H9 (cell line): ENCODE measurements at regions not wholly inside any gene's neighbourhood (a gene's known extent, or its start where the extent isn't known, plus 50 kb on each side); places are given as distances from the start of the nearest gene placed in this dataset.

ENCODE experiments used
- DNase-seq: peaks from one replicate; pipeline ENCODE4 v3.0.0-alpha.2; 2017
- H2AFZ ChIP-seq: one replicate; pipeline ENCODE4 v1.6.1; 2013; ENCODE audit warnings: mild to moderate bottlenecking, low read length, control low read depth, moderate library complexity
- H2AK5ac ChIP-seq: 2 replicates; pipeline ENCODE4 v1.6.1; 2013; ENCODE audit warnings: low read length, control low read depth, mixed read lengths; ENCODE audit not compliant: insufficient read length
- H2BK120ac ChIP-seq: one replicate; pipeline ENCODE4 v1.6.1; 2013; ENCODE audit warnings: low read depth, mild to moderate bottlenecking, low read length, control low read depth, inconsistent platforms; ENCODE audit not compliant: poor library complexity, severe bottlenecking
- H2BK12ac ChIP-seq: 2 replicates; pipeline ENCODE4 v1.6.1; 2013; ENCODE audit warnings: low read length, control low read depth, mixed read lengths, low read depth; ENCODE audit not compliant: insufficient read length
- H2BK15ac ChIP-seq: 2 replicates; pipeline ENCODE4 v1.6.1; 2013; ENCODE audit warnings: low read depth, low read length, control low read depth
- H2BK20ac ChIP-seq: one replicate; pipeline ENCODE4 v1.6.1; 2013; ENCODE audit warnings: low read depth, mild to moderate bottlenecking, low read length, control low read depth, inconsistent platforms; ENCODE audit not compliant: poor library complexity, severe bottlenecking
- H2BK5ac ChIP-seq: 2 replicates; pipeline ENCODE4 v1.6.1; 2013; ENCODE audit warnings: low read length, control low read depth, mixed read lengths; ENCODE audit not compliant: insufficient read length
- H3K14ac ChIP-seq: 2 replicates; pipeline ENCODE4 v1.6.1; 2013; ENCODE audit warnings: low read length, control low read depth; ENCODE audit not compliant: insufficient read depth
- H3K18ac ChIP-seq: 2 replicates; pipeline ENCODE4 v1.6.1; 2013; ENCODE audit warnings: low read depth, mild to moderate bottlenecking, mixed read lengths, low read length, control low read depth; ENCODE audit not compliant: insufficient read length
- H3K23ac ChIP-seq: 2 replicates; pipeline ENCODE4 v1.6.1; 2013; ENCODE audit warnings: low read length, control low read depth, mixed read lengths, low read depth; ENCODE audit not compliant: insufficient read length
- H3K23me2 ChIP-seq: 2 replicates; pipeline ENCODE4 v1.6.1; 2013; ENCODE audit warnings: low read depth, mild to moderate bottlenecking, mixed read lengths, low read length, control low read depth; ENCODE audit not compliant: insufficient read length, poor library complexity, severe bottlenecking
- H3K27ac ChIP-seq: 2 replicates; pipeline ENCODE4 v1.5.1; 2013; ENCODE audit warnings: low read length, control low read depth, mixed read lengths, low read depth; ENCODE audit not compliant: insufficient read length
- H3K27me3 ChIP-seq: 2 replicates; pipeline ENCODE4 v1.6.1; 2013; ENCODE audit warnings: low read length, control low read depth, inconsistent platforms; ENCODE audit not compliant: insufficient read depth
- H3K4ac ChIP-seq: 2 replicates; pipeline ENCODE4 v1.6.1; 2013; ENCODE audit warnings: low read depth, mild to moderate bottlenecking, control low read depth, inconsistent platforms, low read length, moderate library complexity
- H3K4me1 ChIP-seq: 2 replicates; pipeline ENCODE4 v1.6.1; 2013; ENCODE audit warnings: low read length, control low read depth, inconsistent platforms; ENCODE audit not compliant: insufficient read depth
- H3K4me2 ChIP-seq: 2 replicates; pipeline ENCODE4 v1.6.1; 2013; ENCODE audit warnings: low read length, control low read depth, mixed read lengths; ENCODE audit not compliant: insufficient read length, insufficient read depth
- H3K56ac ChIP-seq: 2 replicates; pipeline ENCODE4 v1.6.1; 2013; ENCODE audit warnings: low read depth, mild to moderate bottlenecking, mixed read lengths, low read length, control low read depth; ENCODE audit not compliant: insufficient read length
- H3K79me1 ChIP-seq: 2 replicates; pipeline ENCODE4 v1.6.1; 2013; ENCODE audit warnings: low read depth, mild to moderate bottlenecking, moderate library complexity, low read length, control low read depth, inconsistent platforms; ENCODE audit not compliant: insufficient read depth, poor library complexity, severe bottlenecking
- H3K79me2 ChIP-seq: 2 replicates; pipeline ENCODE4 v1.6.1; 2013; ENCODE audit warnings: low read length, control low read depth, inconsistent platforms; ENCODE audit not compliant: insufficient read depth
- H3K9ac ChIP-seq: 2 replicates; pipeline ENCODE4 v1.6.1; 2013; ENCODE audit warnings: low read length, control low read depth, mixed read lengths; ENCODE audit not compliant: insufficient read length; ENCODE audit errors: extremely low read depth
- H3K9me3 ChIP-seq: one replicate; pipeline ENCODE4 v1.6.1; 2013; ENCODE audit warnings: low read depth, low read length, inconsistent platforms; ENCODE audit not compliant: control insufficient read depth
- H3T11ph ChIP-seq: one replicate; pipeline ENCODE4 v1.6.1; 2013; ENCODE audit warnings: mild to moderate bottlenecking, low read length, control low read depth, inconsistent platforms
- H4K20me1 ChIP-seq: one replicate; pipeline ENCODE4 v1.6.1; 2013; ENCODE audit not compliant: control insufficient read depth, insufficient read length, insufficient read depth
- H4K5ac ChIP-seq: 2 replicates; pipeline ENCODE4 v1.6.1; 2013; ENCODE audit warnings: low read depth, mild to moderate bottlenecking, mixed read lengths, low read length, control low read depth; ENCODE audit not compliant: insufficient read length
- H4K8ac ChIP-seq: replicated peaks from 2 replicates; pipeline ENCODE4 v1.6.1; 2013; ENCODE audit warnings: low read length, control low read depth, mixed read lengths, low read depth; ENCODE audit not compliant: insufficient read length
- H4K91ac ChIP-seq: 2 replicates; pipeline ENCODE4 v1.6.1; 2013; ENCODE audit warnings: low read depth, mild to moderate bottlenecking, moderate library complexity, mixed read lengths, low read length, control low read depth; ENCODE audit not compliant: insufficient read length
- H3K27ac Mint-ChIP-seq, 3 experiments: 2 replicates in 2 of 3; 3 replicates in 1 of 3; pipeline ENCODE4 v1.8.0; 2020 to 2021; ENCODE audit warnings: mixed read lengths in 3 of 3, mild to moderate bottlenecking in 1 of 3, moderate library complexity in 1 of 3
- H3K27me3 Mint-ChIP-seq: 2 replicates; pipeline ENCODE4 v1.8.0; 2021; ENCODE audit warnings: low read depth, mild to moderate bottlenecking, moderate library complexity, mixed read lengths
- H3K36me3 Mint-ChIP-seq, 3 experiments: 2 replicates in 2 of 3; 3 replicates in 1 of 3; pipeline ENCODE4 v1.8.0; 2020 to 2021; ENCODE audit warnings: low read depth in 3 of 3, mixed read lengths in 3 of 3; ENCODE audit not compliant: insufficient read depth in 1 of 3
- H3K4me1 Mint-ChIP-seq, 2 experiments: 2 replicates each; pipeline ENCODE4 v1.8.0; 2020; ENCODE audit warnings: mixed read lengths in 2 of 2
- H3K4me3 Mint-ChIP-seq, 2 experiments: 2 replicates in 1 of 2; 3 replicates in 1 of 2; pipeline ENCODE4 v1.8.0; 2020 to 2021; ENCODE audit warnings: mild to moderate bottlenecking in 2 of 2, mixed read lengths in 2 of 2, moderate library complexity in 1 of 2
- H3K9me3 Mint-ChIP-seq, 2 experiments: 2 replicates in 1 of 2; 3 replicates in 1 of 2; pipeline ENCODE4 v1.8.0; 2020; ENCODE audit warnings: mild to moderate bottlenecking in 2 of 2, mixed read lengths in 2 of 2, moderate library complexity in 1 of 2
- WGBS: extraction: QIAGEN DNeasy Blood & Tissue Kit; methylation state at CpG from one replicate; pipeline ENCODE4 v1.1.7; 2013; ENCODE audit warnings: missing lambda C conversion rate, low lambda C conversion rate, mixed read lengths; ENCODE audit not compliant: insufficient read length; ENCODE audit errors: extremely low coverage; 5-methylcytosine and 5-hydroxymethylcytosine counted together
- TF ChIP-seq, protein P1 (sequence below): fragments of 200-600 bp; sonication (generic); conservative IDR thresholded peaks from 3 replicates; pipeline ENCODE4 v1.8.0; 2021; ENCODE audit warnings: antibody characterized with exemption, mild to moderate bottlenecking

DNA sequence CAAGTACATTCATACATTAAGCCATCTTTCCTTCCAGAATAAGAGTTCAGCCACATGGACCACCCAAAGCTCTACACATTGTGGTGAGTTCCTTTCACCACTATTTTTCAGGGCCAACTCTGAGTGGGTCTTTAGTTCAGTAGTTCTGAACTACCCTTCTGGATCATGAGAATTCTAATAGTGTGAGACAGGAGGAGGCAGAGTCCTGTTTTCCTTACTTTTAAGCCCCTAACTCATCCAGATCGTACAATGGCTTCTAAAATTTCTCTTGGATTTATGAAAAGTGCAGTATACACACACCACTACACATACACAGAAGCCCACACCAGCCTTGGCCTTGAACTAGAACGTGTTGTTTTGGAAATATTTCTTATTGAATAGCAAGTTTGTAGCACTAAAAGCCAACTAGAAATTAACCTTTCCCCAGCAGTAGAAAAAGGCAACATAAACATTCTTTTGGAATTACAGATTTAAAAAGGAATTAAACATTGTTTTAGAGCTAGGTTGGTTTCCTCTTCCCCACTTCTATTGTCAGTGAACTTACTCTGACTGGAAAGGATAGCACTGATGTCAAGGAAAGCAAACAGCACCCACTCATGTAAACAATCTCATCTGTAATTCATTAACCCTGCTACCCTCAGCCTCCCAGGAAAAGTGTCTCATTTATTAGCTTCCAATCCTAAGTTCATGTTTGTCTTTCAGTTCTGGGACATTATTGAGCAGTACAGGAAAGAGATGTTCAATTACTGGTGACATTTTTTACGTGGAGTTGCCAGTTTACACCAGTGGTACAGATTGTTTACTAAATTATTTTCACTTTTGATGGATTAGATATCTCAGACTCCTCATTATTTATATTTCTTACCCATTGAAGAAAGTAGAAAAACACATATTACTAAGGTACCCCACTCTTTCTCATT is 95.7 kb upstream of the AGTR1 start:
- Mint-ChIP-seq H3K4me3 (no peak overlapping the region), H3K27ac (no peak overlapping the region), H3K36me3 (no peaks in the 10 kb centered on the region), H3K27me3 (no peaks in the 10 kb centered on the region), H3K9me3 (no peaks in the 10 kb centered on the region), H3K4me1 (no peaks in the 10 kb centered on the region)
- Histone ChIP-seq H4K20me1 (no peaks in the 10 kb centered on the region), H3K79me1 (no peaks in the 10 kb centered on the region), H3K27ac (no peak overlapping the region), H3K9ac (no peak overlapping the region), H2BK15ac (no peak overlapping the region), H3K4me2 (no peak overlapping the region), H3K14ac (no peak overlapping the region), H4K91ac (no peak overlapping the region), H2BK20ac (no peak overlapping the region), H3K9me3 (no peaks in the 10 kb centered on the region), H2BK5ac (no peak overlapping the region), H3K4me1 (no peaks in the 10 kb centered on the region), H4K8ac (no peak overlapping the region), H3K18ac (no peak overlapping the region), H3K4ac (no peak overlapping the region), H2BK120ac (no peak overlapping the region), H3K23me2 (no peaks in the 10 kb centered on the region), H4K5ac (no peak overlapping the region), H2AFZ (no peak overlapping the region), H2BK12ac (no peak overlapping the region), H2AK5ac (no peak overlapping the region), H3K27me3 (no peaks in the 10 kb centered on the region), H3K23ac (no peak overlapping the region), H3K56ac (no peak overlapping the region), H3T11ph (no peak overlapping the region), H3K79me2 (no peaks in the 10 kb centered on the region)
- TF ChIP-seq, protein P1, sequence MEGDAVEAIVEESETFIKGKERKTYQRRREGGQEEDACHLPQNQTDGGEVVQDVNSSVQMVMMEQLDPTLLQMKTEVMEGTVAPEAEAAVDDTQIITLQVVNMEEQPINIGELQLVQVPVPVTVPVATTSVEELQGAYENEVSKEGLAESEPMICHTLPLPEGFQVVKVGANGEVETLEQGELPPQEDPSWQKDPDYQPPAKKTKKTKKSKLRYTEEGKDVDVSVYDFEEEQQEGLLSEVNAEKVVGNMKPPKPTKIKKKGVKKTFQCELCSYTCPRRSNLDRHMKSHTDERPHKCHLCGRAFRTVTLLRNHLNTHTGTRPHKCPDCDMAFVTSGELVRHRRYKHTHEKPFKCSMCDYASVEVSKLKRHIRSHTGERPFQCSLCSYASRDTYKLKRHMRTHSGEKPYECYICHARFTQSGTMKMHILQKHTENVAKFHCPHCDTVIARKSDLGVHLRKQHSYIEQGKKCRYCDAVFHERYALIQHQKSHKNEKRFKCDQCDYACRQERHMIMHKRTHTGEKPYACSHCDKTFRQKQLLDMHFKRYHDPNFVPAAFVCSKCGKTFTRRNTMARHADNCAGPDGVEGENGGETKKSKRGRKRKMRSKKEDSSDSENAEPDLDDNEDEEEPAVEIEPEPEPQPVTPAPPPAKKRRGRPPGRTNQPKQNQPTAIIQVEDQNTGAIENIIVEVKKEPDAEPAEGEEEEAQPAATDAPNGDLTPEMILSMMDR, result no peak
- no CpG with 5 or more reads among the region's 3 CpGs for WGBS
- DNase-seq, result no peak
